ENCODE measurements at regions not wholly inside any gene's neighbourhood (a gene's known extent, or its start where the extent isn't known, plus 50 kb on each side); places are given as distances from the start of the nearest gene placed in this dataset.
A peak's percentile ranks its signal among the peaks of the same experiment; 100 is the strongest.

GRCh38 chr10:31100662-31101061 is 69.0 kb upstream of the ZNF438 start:
- DNase-seq, result no peak
- H3K36me3 Mint-ChIP-seq (ENCODE audit: low read depth), result no peaks in the 10 kb centered on the region
- peak overlapping the region; percentile 86; the same call in 1 of the 2 replicates for H3K27ac Mint-ChIP-seq
- H3K4me3 Mint-ChIP-seq, result no peak overlapping the region
- H3K4me1 Mint-ChIP-seq (ENCODE audit: low read depth), result peaks cover 36% of the 10 kb centered on the region
- no peaks in the 10 kb centered on the region; the same call in 1 of the 2 replicates for H3K27me3 Mint-ChIP-seq (ENCODE audit: insufficient read depth)
- no peaks in the 10 kb centered on the region for H3K9me3 Mint-ChIP-seq
- no peak for TF ChIP-seq CTCF (IDR thresholded peaks at IDR 0.05)

GRCh38 chr10:31101123-31101522 is 69.5 kb upstream of the ZNF438 start:
- H3K4me3 Mint-ChIP-seq, result peak overlapping the region; percentile 47; the same call in 1 of the 2 replicates
- H3K27ac Mint-ChIP-seq, result peak overlapping the region; percentile 86
- H3K9me3 Mint-ChIP-seq, result no peaks in the 10 kb centered on the region
- H3K27me3 Mint-ChIP-seq (ENCODE audit: insufficient read depth), result no peaks in the 10 kb centered on the region; the same call in 1 of the 2 replicates
- peak; percentile 80 for DNase-seq
- TF ChIP-seq CTCF (IDR thresholded peaks at IDR 0.05), result no peak
- peaks cover 36% of the 10 kb centered on the region for H3K4me1 Mint-ChIP-seq (ENCODE audit: low read depth)
- H3K36me3 Mint-ChIP-seq (ENCODE audit: low read depth), result no peaks in the 10 kb centered on the region

- Mint-ChIP-seq H3K9me3 (no peaks in the 10 kb centered on the region), H3K27me3 (ENCODE audit: insufficient read depth) (no peaks in the 10 kb centered on the region; the same call in 1 of the 2 replicates), H3K4me3 (no peak overlapping the region), H3K4me1 (ENCODE audit: low read depth) (peaks cover 36% of the 10 kb centered on the region), H3K27ac (peak overlapping the region; percentile 46; the same call in 1 of the 2 replicates), H3K36me3 (ENCODE audit: low read depth) (no peaks in the 10 kb centered on the region)
- no peak for DNase-seq
- no peak for TF ChIP-seq CTCF (IDR thresholded peaks at IDR 0.05)
Observed at GRCh38 chr10:31102421-31102820, 70.8 kb upstream of the ZNF438 start.

GRCh38 chr10:31103112-31103511 is 71.4 kb upstream of the ZNF438 start:
- no peak for TF ChIP-seq CTCF (IDR thresholded peaks at IDR 0.05)
- no peaks in the 10 kb centered on the region; the same call in 1 of the 2 replicates for H3K9me3 Mint-ChIP-seq
- no peaks in the 10 kb centered on the region; the same call in 1 of the 2 replicates for H3K27me3 Mint-ChIP-seq (ENCODE audit: insufficient read depth)
- H3K36me3 Mint-ChIP-seq (ENCODE audit: low read depth), result no peaks in the 10 kb centered on the region
- no peak overlapping the region for H3K27ac Mint-ChIP-seq
- no peak for DNase-seq
- H3K4me1 Mint-ChIP-seq (ENCODE audit: low read depth), result peaks cover 32% of the 10 kb centered on the region
- H3K4me3 Mint-ChIP-seq, result no peak overlapping the region

- no peak overlapping the region for H3K4me3 Mint-ChIP-seq
- peaks cover 19% of the 10 kb centered on the region for H3K9me3 Mint-ChIP-seq
- no peak for TF ChIP-seq CTCF (IDR thresholded peaks at IDR 0.05)
- no peak for DNase-seq
- H3K27ac Mint-ChIP-seq, result no peak overlapping the region
- H3K36me3 Mint-ChIP-seq (ENCODE audit: low read depth), result peaks cover 12% of the 10 kb centered on the region; the same call in 1 of the 2 replicates
- peaks cover 1% of the 10 kb centered on the region for H3K4me1 Mint-ChIP-seq (ENCODE audit: low read depth)
- H3K27me3 Mint-ChIP-seq (ENCODE audit: insufficient read depth), result peaks cover 2% of the 10 kb centered on the region; the same call in 1 of the 2 replicates
Observed at GRCh38 chr10:31112961-31113360, 81.3 kb upstream of the ZNF438 start.
